ENCODE measurements at regions not wholly inside any gene's neighbourhood (a gene's known extent, or its start where the extent isn't known, plus 50 kb on each side); places are given as distances from the start of the nearest gene placed in this dataset.

DNA sequence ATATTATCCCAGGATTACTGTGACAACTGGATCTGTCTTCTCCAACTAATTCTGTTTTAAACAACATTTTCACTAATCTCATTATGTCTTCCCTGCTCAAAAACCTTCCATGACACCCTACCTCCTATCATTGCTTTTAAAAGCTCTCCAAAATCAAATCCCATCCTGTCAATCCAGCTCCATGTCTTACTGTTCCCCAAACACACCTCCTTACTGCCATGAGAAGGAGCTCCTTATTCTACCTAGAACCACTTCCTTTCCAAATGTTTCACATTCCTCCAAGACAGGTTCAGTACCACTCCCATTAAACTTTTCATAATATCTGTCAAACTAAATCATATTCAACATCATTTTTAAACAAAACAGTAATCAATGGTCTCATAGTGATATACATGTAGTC is 66.9 kb upstream of the WDR17 start:
- TF ChIP-seq, protein P1, sequence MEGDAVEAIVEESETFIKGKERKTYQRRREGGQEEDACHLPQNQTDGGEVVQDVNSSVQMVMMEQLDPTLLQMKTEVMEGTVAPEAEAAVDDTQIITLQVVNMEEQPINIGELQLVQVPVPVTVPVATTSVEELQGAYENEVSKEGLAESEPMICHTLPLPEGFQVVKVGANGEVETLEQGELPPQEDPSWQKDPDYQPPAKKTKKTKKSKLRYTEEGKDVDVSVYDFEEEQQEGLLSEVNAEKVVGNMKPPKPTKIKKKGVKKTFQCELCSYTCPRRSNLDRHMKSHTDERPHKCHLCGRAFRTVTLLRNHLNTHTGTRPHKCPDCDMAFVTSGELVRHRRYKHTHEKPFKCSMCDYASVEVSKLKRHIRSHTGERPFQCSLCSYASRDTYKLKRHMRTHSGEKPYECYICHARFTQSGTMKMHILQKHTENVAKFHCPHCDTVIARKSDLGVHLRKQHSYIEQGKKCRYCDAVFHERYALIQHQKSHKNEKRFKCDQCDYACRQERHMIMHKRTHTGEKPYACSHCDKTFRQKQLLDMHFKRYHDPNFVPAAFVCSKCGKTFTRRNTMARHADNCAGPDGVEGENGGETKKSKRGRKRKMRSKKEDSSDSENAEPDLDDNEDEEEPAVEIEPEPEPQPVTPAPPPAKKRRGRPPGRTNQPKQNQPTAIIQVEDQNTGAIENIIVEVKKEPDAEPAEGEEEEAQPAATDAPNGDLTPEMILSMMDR (IDR thresholded peaks at IDR 0.05; ENCODE audit: extremely low read depth, insufficient read depth, missing control alignments) = no peak
- in situ Hi-C loops (cut with MboI; ENCODE audit: low pct_unique_long_range_greater_than_20kb, low sequenced_read_pairs, unreplicated experiment) = no loop called here
- DNase-seq (ENCODE audit: low spot score) = no peak

DNA sequence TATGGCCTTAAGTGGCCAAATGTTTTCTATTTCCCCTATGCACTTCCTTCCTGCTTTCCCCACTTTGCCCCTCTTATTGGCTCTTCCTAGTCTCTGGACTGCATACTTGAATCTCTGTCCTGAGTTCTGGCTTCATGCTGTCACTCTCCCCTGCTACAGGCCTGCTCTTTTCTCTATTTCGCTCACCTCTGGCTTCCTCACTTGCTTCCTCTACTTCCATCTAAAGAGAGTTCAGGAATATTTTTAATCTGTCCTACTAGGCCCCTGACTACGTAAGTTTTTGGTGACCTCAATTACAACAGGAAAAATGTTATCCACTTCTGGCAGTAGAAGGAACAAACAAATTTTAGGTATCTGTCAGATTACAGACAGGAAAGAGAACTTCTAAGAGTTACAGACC is 65.7 kb upstream of the WDR17 start:
- TF ChIP-seq, protein P1 (IDR thresholded peaks at IDR 0.05; ENCODE audit: extremely low read depth, insufficient read depth, missing control alignments) = no peak
- in situ Hi-C loops (cut with MboI; ENCODE audit: low pct_unique_long_range_greater_than_20kb, low sequenced_read_pairs, unreplicated experiment) = no loop called here
- no peak for DNase-seq (ENCODE audit: low spot score)

DNA sequence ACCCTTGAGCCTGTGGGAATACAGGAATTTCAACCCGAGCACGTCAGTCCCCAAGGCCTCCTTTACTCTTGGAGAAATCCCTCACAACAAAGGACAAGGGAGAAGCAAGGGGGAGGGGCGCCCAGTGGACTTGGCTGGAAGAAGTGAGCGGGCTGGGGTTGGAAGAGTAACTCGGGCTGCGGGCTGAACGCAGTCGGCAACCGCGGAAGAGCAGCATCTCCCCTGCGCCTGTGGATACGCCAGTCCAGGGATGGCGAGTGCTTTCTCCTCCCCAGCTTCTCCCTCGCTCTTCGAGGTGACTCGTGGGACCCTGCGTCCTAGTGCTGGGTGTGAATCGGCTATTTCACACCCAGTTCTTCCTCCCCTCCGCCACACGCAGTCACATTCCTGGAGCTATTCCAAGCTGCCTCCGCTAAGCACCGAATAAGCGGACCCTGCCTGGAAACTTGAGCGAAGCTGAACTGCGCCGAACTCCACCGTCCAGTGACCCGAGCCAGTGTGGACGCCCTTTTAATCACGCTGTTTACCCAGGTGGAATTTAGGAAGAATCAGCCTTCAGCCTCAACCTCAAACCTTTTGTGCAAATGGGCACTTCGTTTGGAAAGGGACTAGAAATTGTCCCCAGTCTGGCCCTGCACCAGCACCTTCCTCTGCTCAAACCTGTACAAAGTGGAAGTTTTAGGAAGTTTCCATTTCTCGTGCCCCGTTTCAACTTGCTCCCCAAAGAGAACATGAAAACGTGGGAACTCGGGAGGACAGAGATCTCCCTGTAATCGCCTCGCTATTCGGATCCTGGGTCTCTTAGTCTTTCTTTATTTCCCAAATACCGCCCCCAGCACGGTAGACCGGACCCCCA is 64.3 kb upstream of the WDR17 start:
- in situ Hi-C loops (cut with MboI; ENCODE audit: low pct_unique_long_range_greater_than_20kb, low sequenced_read_pairs, unreplicated experiment) = no loop called here
- DNase-seq (ENCODE audit: low spot score) = peak; percentile 13
- TF ChIP-seq, protein P1 (IDR thresholded peaks at IDR 0.05; ENCODE audit: extremely low read depth, insufficient read depth, missing control alignments) = no peak

DNA sequence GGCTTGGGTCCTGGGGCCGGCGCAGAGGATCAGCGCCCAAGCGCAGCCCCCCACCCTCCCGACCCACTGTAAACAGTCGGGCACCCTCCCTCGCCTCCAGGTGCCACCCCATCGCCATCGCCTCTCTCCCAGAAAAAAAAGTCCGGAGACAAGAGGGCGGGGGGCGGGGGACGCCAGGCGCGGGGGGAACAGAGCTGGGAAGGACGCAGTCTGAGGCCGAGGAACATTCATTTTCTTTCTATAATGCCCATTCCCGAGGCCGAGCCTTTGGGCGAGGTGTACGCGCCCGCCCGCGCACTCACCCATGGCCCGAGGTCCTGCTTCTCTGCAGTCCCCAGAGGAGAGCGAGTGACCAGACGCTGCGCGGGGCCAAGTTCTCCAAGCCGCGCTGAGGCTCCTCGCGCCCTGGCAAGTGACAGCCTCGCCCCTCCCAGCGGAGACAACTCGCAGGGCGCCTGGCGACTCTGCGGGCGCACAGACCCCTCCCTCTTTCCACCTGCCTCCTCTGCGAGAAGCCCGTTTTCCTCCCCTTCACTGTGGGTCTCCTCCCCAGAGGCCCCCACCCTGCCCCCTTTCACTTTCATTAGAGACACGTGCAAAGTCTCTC is 63.5 kb upstream of the WDR17 start:
- DNase-seq (ENCODE audit: low spot score) = peak; percentile 68
- in situ Hi-C loops (cut with MboI; ENCODE audit: low pct_unique_long_range_greater_than_20kb, low sequenced_read_pairs, unreplicated experiment) = no loop called here
- TF ChIP-seq, protein P1 (IDR thresholded peaks at IDR 0.05; ENCODE audit: extremely low read depth, insufficient read depth, missing control alignments) = no peak

DNA sequence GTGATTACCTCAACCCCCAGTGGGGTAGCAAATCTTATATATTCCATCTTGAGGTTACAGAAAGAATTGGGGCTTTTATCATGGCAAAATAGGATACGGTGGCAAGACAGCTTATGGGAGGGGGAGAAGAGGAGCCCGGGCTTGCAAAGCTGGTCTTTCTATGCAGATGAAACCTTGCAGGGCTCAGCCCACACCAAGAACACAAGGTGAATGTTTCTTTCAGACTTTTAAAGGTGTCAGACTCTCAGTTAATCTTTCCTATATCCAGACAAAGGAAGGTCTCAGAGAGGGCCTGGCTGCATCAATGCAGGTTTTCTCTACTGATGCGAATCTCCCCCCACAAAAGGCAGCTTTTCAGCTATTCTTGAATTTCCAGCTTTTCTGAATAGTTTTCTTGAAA is 59.9 kb upstream of the WDR17 start:
- in situ Hi-C loops (cut with MboI; ENCODE audit: low pct_unique_long_range_greater_than_20kb, low sequenced_read_pairs, unreplicated experiment) = no loop called here
- no peak for DNase-seq (ENCODE audit: low spot score)
- TF ChIP-seq, protein P1 (IDR thresholded peaks at IDR 0.05; ENCODE audit: extremely low read depth, insufficient read depth, missing control alignments) = no peak

DNA sequence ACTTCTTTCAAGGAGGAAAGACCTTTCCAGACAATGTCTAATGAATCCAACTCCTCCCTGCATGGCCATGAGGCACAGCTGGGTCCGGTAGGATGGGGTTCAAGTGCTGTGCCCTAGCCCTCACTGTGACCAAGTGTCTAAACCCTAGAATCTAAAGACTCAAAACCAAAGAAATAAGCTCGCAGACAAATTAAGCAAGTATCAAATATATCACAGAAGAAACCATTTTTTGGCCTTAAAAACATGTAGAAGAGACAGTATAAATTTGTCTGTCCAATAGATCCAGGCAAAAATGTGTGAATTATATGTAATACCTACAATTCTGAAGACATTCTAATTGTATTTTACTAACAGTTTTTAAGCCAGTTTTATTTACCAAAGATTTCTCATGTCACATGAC is 56.4 kb upstream of the WDR17 start:
- DNase-seq (ENCODE audit: low spot score) = no peak
- in situ Hi-C loops (cut with MboI; ENCODE audit: low pct_unique_long_range_greater_than_20kb, low sequenced_read_pairs, unreplicated experiment) = no loop called here
- TF ChIP-seq, protein P1 (IDR thresholded peaks at IDR 0.05; ENCODE audit: extremely low read depth, insufficient read depth, missing control alignments) = no peak

Data from GM13977 (cell line).